ENCODE measurements at regions not wholly inside any gene's neighbourhood (a gene's known extent, or its start where the extent isn't known, plus 50 kb on each side); places are given as distances from the start of the nearest gene placed in this dataset.

- DNase-seq, result no peak
Observed at GRCh38 chr5:56326770-56327169, 93.6 kb upstream of the ANKRD55 start.

GRCh38 chr5:56326116-56326515, 93.0 kb upstream of the ANKRD55 start:
- DNase-seq, result no peak

- DNase-seq, result no peak
Observed at GRCh38 chr5:56325039-56325438, 91.9 kb upstream of the ANKRD55 start.

- no peak for DNase-seq
Observed at GRCh38 chr5:56323505-56323904, 90.4 kb upstream of the ANKRD55 start.

- no peak for DNase-seq
Observed at GRCh38 chr5:56322592-56322991, 89.5 kb upstream of the ANKRD55 start.

GRCh38 chr5:56321236-56321881, 88.2 kb upstream of the ANKRD55 start:
- DNase-seq, result no peak

DNA sequence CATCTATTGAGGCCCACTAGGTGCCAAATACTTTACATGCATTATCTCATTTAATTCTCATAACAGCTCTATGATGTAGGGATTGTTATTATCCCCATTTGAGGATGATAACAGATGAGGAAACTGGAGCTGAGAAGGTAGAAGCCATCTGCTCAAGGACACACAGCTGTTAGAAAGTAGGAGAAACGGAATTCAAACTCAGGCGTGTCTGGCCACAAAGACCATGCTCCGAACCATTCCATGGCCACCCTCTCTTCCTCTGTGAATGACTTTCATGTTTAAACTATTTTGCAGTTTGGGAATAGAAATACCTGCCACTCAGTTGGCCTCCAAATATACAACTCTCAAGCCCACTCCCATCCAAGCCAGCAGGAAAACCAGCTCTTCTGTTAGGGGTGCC, 87.6 kb upstream of the ANKRD55 start:
- DNase-seq, result no peak

GRCh38 chr5:56319526-56320181, 86.5 kb upstream of the ANKRD55 start:
- no peak for DNase-seq

DNA sequence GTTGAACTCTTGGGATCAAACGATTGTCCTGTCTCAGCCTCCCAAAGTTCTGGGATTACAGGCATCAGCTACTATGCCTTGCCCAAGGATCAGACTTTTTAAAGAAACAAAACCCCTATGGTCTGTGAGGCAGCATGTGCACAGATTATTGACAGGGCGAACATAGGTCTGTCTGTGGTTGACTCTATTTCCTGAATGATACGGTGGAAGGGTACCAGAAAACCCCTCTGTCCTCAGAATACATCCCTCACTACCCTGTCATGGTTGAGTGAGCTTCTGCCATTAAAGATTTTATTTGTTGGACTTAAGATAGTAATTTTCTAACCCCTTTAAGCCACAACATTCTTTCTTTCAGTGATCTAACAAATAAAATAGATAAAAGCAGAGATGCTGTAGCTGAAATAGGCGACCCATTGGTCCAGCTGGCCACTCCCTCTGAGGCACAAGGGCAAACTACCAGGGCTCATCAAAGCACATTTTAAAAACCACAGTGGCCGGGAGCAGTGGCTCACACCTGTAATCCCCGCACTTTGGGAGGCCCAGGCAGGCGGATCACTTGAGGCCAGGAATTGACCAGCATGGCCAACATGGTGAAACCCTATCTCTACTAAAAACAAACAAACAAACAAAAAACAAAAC, 84.9 kb upstream of the ANKRD55 start:
- no peak for DNase-seq

GRCh38 chr5:56316299-56316994, 83.3 kb upstream of the ANKRD55 start:
- no peak for DNase-seq

DNA sequence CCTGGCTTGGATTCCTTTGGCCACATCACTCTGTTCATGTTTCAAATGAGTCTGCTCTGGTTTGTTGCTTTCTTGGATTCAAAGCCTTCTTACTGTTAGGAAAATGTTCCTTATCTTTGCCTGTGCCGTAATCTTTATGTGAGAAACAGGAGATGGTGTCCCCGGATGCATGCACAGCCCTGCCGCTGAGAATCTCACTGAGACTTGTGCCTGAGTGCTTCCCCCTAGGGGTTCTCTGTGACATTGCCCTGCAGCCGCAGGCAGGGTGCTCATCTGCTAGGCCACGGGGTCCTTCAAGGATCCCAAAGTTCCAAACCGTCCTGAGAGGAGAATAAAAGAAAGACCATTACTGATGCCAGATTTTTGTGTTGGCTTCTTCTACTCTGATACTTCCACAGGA, 81.4 kb upstream of the ANKRD55 start:
- DNase-seq, result peak in 1 of 56 donors; percentile 21

GRCh38 chr5:56313596-56313995, 80.5 kb upstream of the ANKRD55 start:
- DNase-seq, result no peak

- no peak for DNase-seq
Observed at GRCh38 chr5:56313004-56313531, 79.9 kb upstream of the ANKRD55 start.

DNA sequence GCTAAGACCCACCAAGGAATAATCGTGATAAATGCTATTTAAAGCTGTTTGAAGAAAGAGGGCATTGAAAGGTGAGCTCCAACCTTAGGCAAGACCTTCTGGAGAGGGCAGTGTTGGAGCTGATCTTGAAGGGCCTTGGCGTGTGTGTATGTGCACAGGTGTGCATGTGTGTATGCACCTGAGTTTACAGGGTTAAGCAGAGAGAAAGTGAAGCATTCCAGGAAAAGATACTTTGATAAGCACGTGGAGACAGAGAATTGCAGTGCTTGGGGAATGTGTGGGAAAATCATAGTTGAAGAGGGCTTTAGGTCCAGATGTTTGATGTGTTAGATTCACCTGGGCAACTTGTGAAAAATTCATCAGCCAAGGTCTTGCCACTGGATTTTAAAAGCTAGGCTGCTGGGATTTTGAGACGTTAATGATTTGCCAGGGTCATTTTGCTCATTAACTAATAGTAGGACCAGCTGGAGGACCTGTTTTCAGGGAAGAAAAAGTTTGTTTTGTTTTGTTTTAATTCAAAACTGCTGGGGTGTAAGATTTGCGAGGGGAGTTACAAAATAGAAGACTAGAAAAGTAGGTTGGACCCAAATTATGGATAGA, 78.3 kb upstream of the ANKRD55 start:
- no peak for DNase-seq

DNA sequence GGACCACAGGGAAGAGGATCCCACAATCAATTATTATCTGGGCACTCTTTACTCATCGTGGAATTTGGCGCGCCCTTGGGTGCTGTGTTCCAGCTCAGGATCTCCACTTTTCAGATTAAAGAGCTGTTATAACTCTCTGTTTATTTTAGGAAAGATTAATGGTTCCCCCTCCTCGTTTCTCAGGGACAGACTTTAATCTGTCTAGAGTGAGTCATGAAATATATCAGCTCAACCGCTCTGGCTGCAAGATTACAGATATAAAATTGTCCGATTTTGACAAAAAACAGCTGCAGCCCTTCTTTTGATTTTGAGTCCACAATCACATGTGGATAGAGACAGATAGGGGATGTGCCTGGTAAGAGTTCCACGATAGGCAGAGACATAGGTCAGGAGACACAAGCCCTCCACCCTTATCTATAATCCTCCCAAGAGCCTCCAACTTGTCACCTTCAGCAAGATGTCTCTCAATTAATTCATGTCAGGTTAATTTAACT, 77.6 kb upstream of the ANKRD55 start:
- DNase-seq, result no peak

DNA sequence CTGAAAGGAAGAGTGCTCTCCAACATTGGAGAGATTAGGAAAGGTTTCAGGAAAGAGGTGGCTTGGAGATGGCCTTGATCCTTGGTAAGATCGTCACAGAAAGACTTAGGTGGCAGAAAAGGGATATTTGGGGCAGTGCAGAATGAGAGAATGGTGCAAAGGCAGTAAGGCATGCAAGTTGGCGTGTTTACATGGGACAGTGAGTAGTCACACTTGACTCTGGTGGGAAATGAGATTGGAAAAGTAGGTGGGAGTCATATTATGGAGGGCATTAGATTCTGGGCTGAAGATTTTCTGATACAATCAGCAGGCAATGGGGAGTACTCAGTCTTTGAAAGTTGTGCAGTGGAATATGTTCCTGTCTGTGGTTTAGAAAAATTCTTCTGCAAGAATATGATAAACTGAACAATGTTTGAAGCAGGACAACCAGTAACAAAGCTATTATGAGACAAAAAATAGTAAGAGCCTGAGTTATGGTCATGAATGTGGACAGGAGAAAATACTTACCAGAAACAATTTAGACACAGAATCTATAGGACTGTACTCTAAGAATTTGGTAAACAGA, 76.2 kb upstream of the ANKRD55 start:
- DNase-seq, result no peak

GRCh38 chr5:56307714-56308333, 74.7 kb upstream of the ANKRD55 start:
- no peak for DNase-seq

DNA sequence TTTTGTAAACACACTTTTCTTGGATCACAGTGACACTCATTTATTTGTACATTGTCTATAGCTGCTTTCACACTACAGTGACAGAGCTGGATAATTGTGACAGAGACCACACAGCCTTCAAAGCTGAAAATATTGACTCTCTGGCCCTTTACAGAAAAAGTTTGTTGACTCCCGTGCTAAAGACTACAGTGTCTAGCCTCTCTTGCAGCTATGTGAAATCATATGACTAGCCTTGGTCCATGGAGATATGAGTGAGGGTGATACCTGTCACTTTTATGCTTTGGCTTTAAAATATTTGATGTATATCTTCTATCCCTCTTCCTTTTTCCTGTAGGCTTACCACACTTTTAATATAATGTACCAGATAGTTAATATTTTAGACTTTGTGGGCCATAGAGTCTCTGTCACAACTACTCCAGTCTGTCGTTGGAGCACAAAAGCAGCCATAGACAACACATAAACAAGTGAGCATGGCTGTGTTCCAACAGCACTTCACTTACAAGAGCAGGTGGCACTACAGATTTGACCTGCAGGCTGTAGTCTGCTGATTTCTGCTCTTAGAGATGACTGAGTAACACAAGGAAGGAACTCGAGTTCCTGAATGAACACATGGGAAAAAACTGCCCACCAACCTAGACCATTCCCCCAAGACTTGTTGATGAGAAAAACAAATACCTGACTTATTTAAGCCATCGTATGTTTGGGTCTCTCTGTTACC, 73.5 kb upstream of the ANKRD55 start:
- no peak for DNase-seq

GRCh38 chr5:56305001-56305950, 72.1 kb upstream of the ANKRD55 start:
- no peak for DNase-seq
